Endometrium (tissue), 2 donors: ENCODE measurements at regions not wholly inside any gene's neighbourhood (a gene's known extent, or its start where the extent isn't known, plus 50 kb on each side); places are given as distances from the start of the nearest gene placed in this dataset.
"Not testable (repeated sequence)": the region's sequence is repeated elsewhere in the genome, so short reads cannot be mapped to it uniquely, and the experiment has no call there.

ENCODE experiments used
- FAIRE-seq: peaks from 2 replicates; lab custom pipeline; 2012; peaks lifted over from hg19 to GRCh38; lab: Jason Lieb, UNC
- donor health status: control.
- donor health status: control.

GRCh38 chr5:86542532-86542931, 75.2 kb upstream of the COX7C start:
- no peak for FAIRE-seq

- FAIRE-seq = no peak
Observed at GRCh38 chr5:86546044-86546443, 71.7 kb upstream of the COX7C start.

GRCh38 chr5:86546582-86546981, 71.2 kb upstream of the COX7C start:
- no peak for FAIRE-seq

- no peak for FAIRE-seq
Observed at GRCh38 chr5:86554638-86555037, 63.1 kb upstream of the COX7C start.

GRCh38 chr5:86557920-86558319, 59.8 kb upstream of the COX7C start:
- no peak for FAIRE-seq

GRCh38 chr5:86565197-86565789, 52.4 kb upstream of the COX7C start:
- no peak for FAIRE-seq

GRCh38 chr5:86566030-86566429, 51.7 kb upstream of the COX7C start:
- not testable (repeated sequence) for FAIRE-seq
